ENCODE measurements at regions not wholly inside any gene's neighbourhood (a gene's known extent, or its start where the extent isn't known, plus 50 kb on each side); places are given as distances from the start of the nearest gene placed in this dataset.

- TF ChIP-seq CTCF (IDR thresholded peaks at IDR 0.05) (no peak), POLR2A (IDR thresholded peaks at IDR 0.05) (no peak), POLR2AphosphoS5 (IDR thresholded peaks at IDR 0.05) (no peak)
Measured at GRCh38 chr19:16019691-16020448, 56.4 kb upstream of the TPM4 start.
